ENCODE measurements at regions not wholly inside any gene's neighbourhood (a gene's known extent, or its start where the extent isn't known, plus 50 kb on each side); places are given as distances from the start of the nearest gene placed in this dataset.

DNA sequence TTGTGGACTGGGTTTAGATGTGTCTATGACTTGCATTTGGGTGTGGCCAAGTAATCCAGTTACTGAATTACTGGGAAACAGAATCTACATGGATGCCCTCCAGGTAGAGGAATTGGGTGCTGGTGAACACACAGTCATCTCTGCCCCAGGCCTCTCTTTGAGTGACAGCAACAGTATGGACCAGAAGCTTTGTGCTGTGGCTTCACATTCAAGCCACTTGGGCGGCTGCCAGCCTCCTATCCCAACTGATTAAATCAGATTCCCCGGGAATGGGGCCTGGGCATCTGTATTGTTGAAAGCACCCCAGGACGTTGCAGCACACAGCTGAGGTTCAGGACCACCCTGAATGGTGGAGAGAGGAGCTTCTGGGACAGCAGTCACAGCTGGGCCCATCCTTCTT, 144.6 kb downstream of the DHX35 start:
- TF ChIP-seq CTCF (IDR thresholded peaks at IDR 0.05), result no peak
- H3K4me1 ChIP-seq, result peaks cover 0 to 2% (median 0%) of the 10 kb centered on the region in 9 donors
- no peak for DNase-seq
- H3K27me3 ChIP-seq, result peaks cover 0 to 31% (median 26%) of the 10 kb centered on the region in 7 donors
- WGBS, 2 donors, result 65 to 75% methylated on average over 3 of the region's 3 CpGs
- H3K36me3 ChIP-seq, result no peaks in the 10 kb centered on the region
- intact Hi-C loops (cut with DNase I), result no loop called here
- H3K27ac ChIP-seq, result no peak overlapping the region
- no peak overlapping the region for H3K4me3 ChIP-seq
- no peak for ATAC-seq
- H3K9me3 ChIP-seq, result peaks cover 0 to 8% (median 0%) of the 10 kb centered on the region in 11 donors

DNA sequence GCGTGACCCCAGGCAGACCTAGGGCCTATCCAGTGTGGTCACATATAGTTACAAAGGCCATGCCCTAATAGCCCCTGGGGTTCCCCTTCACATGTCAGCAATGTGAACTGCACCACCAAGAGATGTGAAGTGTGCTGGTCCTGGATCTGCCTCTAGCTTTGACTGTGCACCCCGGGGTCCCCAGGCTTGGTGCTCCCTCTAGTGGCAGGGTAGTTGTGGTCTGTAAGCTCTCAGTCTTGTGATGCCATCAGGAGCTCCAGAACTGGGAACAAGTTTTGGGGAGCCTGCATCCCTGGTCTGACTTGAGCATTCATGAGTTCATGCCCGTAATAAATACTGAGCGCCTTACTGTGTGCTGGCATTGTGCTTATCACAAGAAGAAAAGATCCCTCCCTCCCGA, 143.4 kb downstream of the DHX35 start:
- peaks cover 0 to 34% (median 19%) of the 10 kb centered on the region in 7 donors for H3K27me3 ChIP-seq

GRCh38 chr20:39103732-39104131, 141.6 kb downstream of the DHX35 start:
- no peak for ATAC-seq
- WGBS, 2 donors, result 93 to 100% methylated on average over 1 of the region's 1 CpG

More for the DNA sequence above, 143.4 kb downstream of the DHX35 start:
- DNase-seq, result no peak
- 88 to 89% methylated on average over 5 of the region's 5 CpGs for WGBS, 2 donors
- TF ChIP-seq CTCF (IDR thresholded peaks at IDR 0.05), result no peak
- Histone ChIP-seq H3K4me1 (no peaks in the 10 kb centered on the region), H3K36me3 (no peaks in the 10 kb centered on the region), H3K9me3 (peaks cover 0 to 8% (median 0%) of the 10 kb centered on the region in 11 donors), H3K27ac (no peak overlapping the region), H3K4me3 (no peak overlapping the region)
- no peak for ATAC-seq
- intact Hi-C loops (cut with DNase I), result no loop called here

DNA sequence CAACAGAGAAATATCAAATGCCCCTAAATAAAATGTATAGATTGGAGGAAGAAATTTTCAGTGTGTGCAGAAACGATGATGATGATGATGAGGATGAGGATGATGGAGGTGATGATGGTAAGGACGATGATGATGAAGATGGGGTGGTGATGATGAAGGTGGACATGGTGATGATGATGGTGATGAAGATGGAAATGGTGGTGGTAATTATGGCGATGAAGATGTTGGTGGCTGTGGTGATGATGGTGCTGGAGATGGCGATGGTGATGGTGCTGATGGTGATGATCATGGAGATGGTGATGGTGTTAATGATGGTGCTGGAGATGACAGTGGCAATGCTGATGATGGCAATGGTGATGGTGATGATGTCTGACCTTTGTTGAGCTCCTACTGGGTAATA, 141.2 kb downstream of the DHX35 start:
- no peak for TF ChIP-seq CTCF (IDR thresholded peaks at IDR 0.05)
- WGBS, 2 donors, result 93 to 94% methylated on average over 4 of the region's 4 CpGs

More at GRCh38 chr20:39103732-39104131, 141.6 kb downstream of the DHX35 start:
- Histone ChIP-seq H3K4me1 (no peaks in the 10 kb centered on the region), H3K9me3 (peaks cover 0 to 8% (median 0%) of the 10 kb centered on the region in 11 donors), H3K27me3 (peaks cover 0 to 32% (median 9%) of the 10 kb centered on the region in 7 donors), H3K4me3 (no peak overlapping the region), H3K36me3 (no peaks in the 10 kb centered on the region), H3K27ac (no peak overlapping the region)
- intact Hi-C loops (cut with DNase I), result no loop called here
- DNase-seq, result no peak
- TF ChIP-seq CTCF (IDR thresholded peaks at IDR 0.05), result no peak

More for the DNA sequence above, 141.2 kb downstream of the DHX35 start:
- Histone ChIP-seq H3K9me3 (peaks cover 0 to 8% (median 0%) of the 10 kb centered on the region in 11 donors), H3K4me3 (no peak overlapping the region), H3K27ac (no peak overlapping the region), H3K4me1 (no peaks in the 10 kb centered on the region), H3K36me3 (no peaks in the 10 kb centered on the region), H3K27me3 (peaks cover 0 to 35% (median 9%) of the 10 kb centered on the region in 7 donors)
- no peak for ATAC-seq
- intact Hi-C loops (cut with DNase I), result no loop called here
- DNase-seq, result no peak
